Adrenal gland (tissue), 5 donors: ENCODE measurements at regions not wholly inside any gene's neighbourhood (a gene's known extent, or its start where the extent isn't known, plus 50 kb on each side); places are given as distances from the start of the nearest gene placed in this dataset.

Experiments
- CTCF ChIP-seq, 6 experiments: fragments of 450-650 bp in 4 of 6; fragments of 200-600 bp in 2 of 6; sonication (generic) in 1 of 6; IDR thresholded peaks; 1 replicate in 5 of 6; 2 replicates in 1 of 6; pipeline versions ENCODE4 v1.5.1 to v1.8.0; 2016 to 2021; ENCODE audit warnings: antibody characterized with exemption in 6 of 6, mild to moderate bottlenecking in 2 of 6, moderate library complexity in 1 of 6
- POLR2A ChIP-seq, 2 donors: fragments of 450-650 bp; IDR thresholded peaks; one replicate each; pipeline ENCODE4 v1.6.1; 2017; ENCODE audit warnings: antibody characterized with exemption in 2 of 2, mild to moderate bottlenecking in 2 of 2, moderate library complexity in 1 of 2
- donor health status: DM: no; HTN: no; CAD: no.

- TF ChIP-seq CTCF (IDR thresholded peaks at IDR 0.05): no peak
- TF ChIP-seq POLR2A (IDR thresholded peaks at IDR 0.05): no peak
Measured at GRCh38 chr1:213772128-213773063, 215.4 kb upstream of the PROX1 start.
